GM13976 (cell line): ENCODE measurements at regions not wholly inside any gene's neighbourhood (a gene's known extent, or its start where the extent isn't known, plus 50 kb on each side); places are given as distances from the start of the nearest gene placed in this dataset.

Source experiments
- DNase-seq: peaks from one replicate; pipeline ENCODE4 v3.0.0; 2012; ENCODE audit warnings: low spot score
- in situ Hi-C: fragments of 300-500 bp; cut with MboI; formaldehyde crosslinking; loops from one replicate; pipeline ENCODE4 v1.12.0; 2022; ENCODE audit warnings: low sequenced_read_pairs, mixed read lengths, inconsistent platforms; ENCODE audit not compliant: unreplicated experiment
- TF ChIP-seq, protein P1 (sequence below): IDR thresholded peaks from 2 replicates; pipeline ENCODE4 v1.5.1; 2012; ENCODE audit warnings: borderline replicate concordance, mild to moderate bottlenecking; ENCODE audit not compliant: insufficient read depth; ENCODE audit errors: extremely low read depth, missing control alignments, control extremely low read depth

- no peak for DNase-seq
- in situ Hi-C loops: no loop called here
- TF ChIP-seq, protein P1, sequence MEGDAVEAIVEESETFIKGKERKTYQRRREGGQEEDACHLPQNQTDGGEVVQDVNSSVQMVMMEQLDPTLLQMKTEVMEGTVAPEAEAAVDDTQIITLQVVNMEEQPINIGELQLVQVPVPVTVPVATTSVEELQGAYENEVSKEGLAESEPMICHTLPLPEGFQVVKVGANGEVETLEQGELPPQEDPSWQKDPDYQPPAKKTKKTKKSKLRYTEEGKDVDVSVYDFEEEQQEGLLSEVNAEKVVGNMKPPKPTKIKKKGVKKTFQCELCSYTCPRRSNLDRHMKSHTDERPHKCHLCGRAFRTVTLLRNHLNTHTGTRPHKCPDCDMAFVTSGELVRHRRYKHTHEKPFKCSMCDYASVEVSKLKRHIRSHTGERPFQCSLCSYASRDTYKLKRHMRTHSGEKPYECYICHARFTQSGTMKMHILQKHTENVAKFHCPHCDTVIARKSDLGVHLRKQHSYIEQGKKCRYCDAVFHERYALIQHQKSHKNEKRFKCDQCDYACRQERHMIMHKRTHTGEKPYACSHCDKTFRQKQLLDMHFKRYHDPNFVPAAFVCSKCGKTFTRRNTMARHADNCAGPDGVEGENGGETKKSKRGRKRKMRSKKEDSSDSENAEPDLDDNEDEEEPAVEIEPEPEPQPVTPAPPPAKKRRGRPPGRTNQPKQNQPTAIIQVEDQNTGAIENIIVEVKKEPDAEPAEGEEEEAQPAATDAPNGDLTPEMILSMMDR: no peak
These were observed 736.0 kb upstream of the LRRC4C start for GRCh38 chr11:42195289-42196013.

- in situ Hi-C loops: no loop called here
- TF ChIP-seq, protein P1: no peak
- DNase-seq: no peak
These were observed 740.9 kb upstream of the LRRC4C start for GRCh38 chr11:42200311-42200710.

DNA sequence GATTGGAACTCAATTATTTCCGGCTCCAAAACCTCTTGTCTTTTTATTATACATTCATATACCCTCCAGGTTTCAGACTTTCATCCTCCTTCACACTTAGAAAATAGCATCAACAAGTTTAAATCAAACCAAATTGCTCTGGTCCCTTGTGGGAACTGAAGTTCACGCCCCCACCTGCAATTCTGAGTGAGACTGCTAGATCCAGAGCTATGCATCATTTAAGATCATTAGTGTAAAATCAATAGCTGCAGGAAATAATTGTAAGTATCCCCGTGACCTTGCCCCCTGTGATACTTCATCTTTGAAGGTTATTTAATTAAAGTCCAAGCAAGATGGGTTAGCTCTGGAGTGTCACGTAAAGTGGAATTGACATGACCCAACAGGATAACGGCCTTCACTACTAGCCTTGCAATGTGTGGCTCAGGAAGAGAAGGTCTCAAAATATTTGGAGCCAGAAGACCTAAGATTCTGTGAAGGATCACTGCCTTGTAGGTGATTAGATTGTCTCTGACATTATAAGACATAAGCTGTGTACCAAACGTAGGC lies 742.2 kb upstream of the LRRC4C start:
- TF ChIP-seq, protein P1: no peak
- in situ Hi-C loops: no loop called here
- no peak for DNase-seq

GRCh38 chr11:42205518-42205917 lies 746.1 kb upstream of the LRRC4C start:
- in situ Hi-C loops: no loop called here
- TF ChIP-seq, protein P1: no peak
- no peak for DNase-seq

DNA sequence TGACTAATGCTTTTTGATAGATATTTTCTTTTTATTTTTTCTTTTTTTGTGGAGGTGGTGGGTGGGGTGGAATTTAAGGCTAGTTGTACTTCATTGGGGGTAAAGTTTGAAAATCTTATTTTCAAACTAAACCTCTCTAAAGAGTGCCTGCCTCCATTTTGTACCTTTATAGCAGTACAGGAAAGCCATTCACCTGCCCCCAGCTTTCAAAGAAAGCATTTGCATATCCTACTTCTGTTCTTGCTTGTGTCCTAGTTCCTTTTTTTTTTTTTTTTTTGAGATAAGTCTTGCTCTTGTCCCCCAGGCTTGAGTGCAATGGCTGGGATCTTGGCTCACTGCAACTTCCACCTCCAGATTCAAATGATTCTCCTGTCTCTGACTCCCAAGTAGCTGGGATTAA lies 766.2 kb upstream of the LRRC4C start:
- TF ChIP-seq, protein P1: no peak
- no peak for DNase-seq
- in situ Hi-C loops: no loop called here

DNA sequence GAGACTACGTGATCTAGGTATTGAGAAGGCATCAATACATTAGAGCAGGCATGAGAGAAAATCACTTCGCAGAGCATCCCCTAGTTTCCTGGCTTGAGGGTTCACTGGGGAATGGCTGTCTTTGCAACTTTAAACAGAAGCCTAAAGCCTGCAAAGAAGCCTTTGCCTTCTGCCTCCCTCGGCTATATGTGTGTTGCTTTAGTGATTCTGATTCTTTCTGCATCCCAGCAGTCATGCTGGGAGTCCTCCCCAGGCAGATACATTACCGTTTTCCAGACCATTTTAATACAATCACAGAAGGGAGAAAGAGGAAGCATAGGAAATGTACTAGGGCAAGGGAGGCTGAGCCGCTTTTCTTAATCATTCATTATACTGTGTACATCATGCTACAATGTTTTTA lies 773.2 kb upstream of the LRRC4C start:
- in situ Hi-C loops: no loop called here
- DNase-seq: no peak
- TF ChIP-seq, protein P1: no peak

GRCh38 chr11:42234451-42234951 lies 775.0 kb upstream of the LRRC4C start:
- TF ChIP-seq, protein P1: no peak
- DNase-seq: no peak
- in situ Hi-C loops: no loop called here
